ENCODE measurements at regions not wholly inside any gene's neighbourhood (a gene's known extent, or its start where the extent isn't known, plus 50 kb on each side); places are given as distances from the start of the nearest gene placed in this dataset.
"Not testable (repeated sequence)": the region's sequence is repeated elsewhere in the genome, so short reads cannot be mapped to it uniquely, and the experiment has no call there.

GRCh38 chr16:23013484-23013883 is 135.8 kb downstream of the USP31 start:
- ChIA-PET CTCF (no interaction called here), POLR2A (no interaction called here)
- DNase-seq (ENCODE audit: extremely low spot score), result no peak
- no peak for TF ChIP-seq HDGF (IDR thresholded peaks at IDR 0.05; ENCODE audit: borderline replicate concordance)

- ChIA-PET CTCF (no interaction called here), POLR2A (no interaction called here)
Measured at GRCh38 chr16:23009075-23009474, 140.2 kb downstream of the USP31 start.

GRCh38 chr16:23008041-23008440 is 141.2 kb downstream of the USP31 start:
- POLR2A ChIA-PET, result no interaction called here
- TF ChIP-seq FOXA1 (IDR thresholded peaks at IDR 0.05) (no peak), CTBP1 (IDR thresholded peaks at IDR 0.05; ENCODE audit: borderline replicate concordance) (no peak), FOXM1 (IDR thresholded peaks at IDR 0.05; ENCODE audit: borderline replicate concordance) (no peak), HDGF (IDR thresholded peaks at IDR 0.05; ENCODE audit: borderline replicate concordance) (no peak), SUZ12 (IDR thresholded peaks at IDR 0.05) (no peak), NFRKB (IDR thresholded peaks at IDR 0.05) (no peak), L3MBTL2 (conservative IDR thresholded peaks at IDR 0.05) (no peak), SP1 (IDR thresholded peaks at IDR 0.05) (no peak), ARNT (IDR thresholded peaks at IDR 0.05) (no peak), LEF1 (IDR thresholded peaks at IDR 0.05; ENCODE audit: borderline replicate concordance) (no peak), PKNOX1 (IDR thresholded peaks at IDR 0.05) (no peak), BHLHE40 (IDR thresholded peaks at IDR 0.05; ENCODE audit: borderline replicate concordance) (no peak), FOXK2 (IDR thresholded peaks at IDR 0.05) (no peak), TARDBP (IDR thresholded peaks at IDR 0.05) (no peak), ZNF384 (IDR thresholded peaks at IDR 0.05) (no peak), ELF4 (IDR thresholded peaks at IDR 0.05) (no peak)
- CTCF ChIA-PET, result no interaction called here
- no peak for DNase-seq (ENCODE audit: extremely low spot score)

More at GRCh38 chr16:23009075-23009474, 140.2 kb downstream of the USP31 start:
- DNase-seq (ENCODE audit: extremely low spot score), result no peak
- no peak for TF ChIP-seq ELF4 (IDR thresholded peaks at IDR 0.05)
- TF ChIP-seq ARNT (IDR thresholded peaks at IDR 0.05), result no peak

- TF ChIP-seq CTBP1 (IDR thresholded peaks at IDR 0.05; ENCODE audit: borderline replicate concordance) (no peak), BHLHE40 (IDR thresholded peaks at IDR 0.05; ENCODE audit: borderline replicate concordance) (no peak), FOXA1 (IDR thresholded peaks at IDR 0.05) (no peak), SUZ12 (IDR thresholded peaks at IDR 0.05) (no peak), FOXM1 (IDR thresholded peaks at IDR 0.05; ENCODE audit: borderline replicate concordance) (no peak), ELF4 (IDR thresholded peaks at IDR 0.05) (no peak), HDGF (IDR thresholded peaks at IDR 0.05; ENCODE audit: borderline replicate concordance) (no peak), ZNF384 (IDR thresholded peaks at IDR 0.05) (no peak), TARDBP (IDR thresholded peaks at IDR 0.05) (no peak), L3MBTL2 (conservative IDR thresholded peaks at IDR 0.05) (no peak), FOXK2 (IDR thresholded peaks at IDR 0.05) (no peak), PKNOX1 (IDR thresholded peaks at IDR 0.05) (no peak), ARNT (IDR thresholded peaks at IDR 0.05) (no peak), NFRKB (IDR thresholded peaks at IDR 0.05) (no peak)
- CTCF ChIA-PET, result no interaction called here
- POLR2A ChIA-PET, result no interaction called here
- no peak for DNase-seq (ENCODE audit: extremely low spot score)
Measured at GRCh38 chr16:23006380-23006779, 142.9 kb downstream of the USP31 start.

- ChIA-PET POLR2A (no interaction called here), CTCF (interaction anchor here (0.6 kb wide), 1 partner anchor 126 kb away, joined by 3 read pairs; no protein-coding TSS in a partner anchor)
- TF ChIP-seq ARNT (IDR thresholded peaks at IDR 0.05), result no peak
- no peak for TF ChIP-seq ZNF384 (IDR thresholded peaks at IDR 0.05)
- TF ChIP-seq FOXM1 (IDR thresholded peaks at IDR 0.05; ENCODE audit: borderline replicate concordance), result no peak
- no peak for TF ChIP-seq SUZ12 (IDR thresholded peaks at IDR 0.05)
- TF ChIP-seq FOXA1 (IDR thresholded peaks at IDR 0.05), result no peak
- TF ChIP-seq HDGF (IDR thresholded peaks at IDR 0.05; ENCODE audit: borderline replicate concordance), result no peak
- no peak for DNase-seq (ENCODE audit: extremely low spot score)
Measured at GRCh38 chr16:23005951-23006350, 143.3 kb downstream of the USP31 start.

- DNase-seq (ENCODE audit: extremely low spot score), result no peak
- CTCF ChIA-PET, result no interaction called here
- no peak for TF ChIP-seq BHLHE40 (IDR thresholded peaks at IDR 0.05; ENCODE audit: borderline replicate concordance)
- TF ChIP-seq L3MBTL2 (conservative IDR thresholded peaks at IDR 0.05), result no peak
- no peak for TF ChIP-seq NFRKB (IDR thresholded peaks at IDR 0.05)
- TF ChIP-seq PKNOX1 (IDR thresholded peaks at IDR 0.05), result no peak
- TF ChIP-seq FOXM1 (IDR thresholded peaks at IDR 0.05; ENCODE audit: borderline replicate concordance), result no peak
- no peak for TF ChIP-seq SUZ12 (IDR thresholded peaks at IDR 0.05)
- TF ChIP-seq SP1 (IDR thresholded peaks at IDR 0.05), result no peak
- TF ChIP-seq ARNT (IDR thresholded peaks at IDR 0.05), result no peak
- no peak for TF ChIP-seq FOXK2 (IDR thresholded peaks at IDR 0.05)
- TF ChIP-seq FOXA1 (IDR thresholded peaks at IDR 0.05), result no peak
- no peak for TF ChIP-seq ZNF384 (IDR thresholded peaks at IDR 0.05)
- POLR2A ChIA-PET, result no interaction called here
Measured at GRCh38 chr16:22989598-22989997, 159.7 kb downstream of the USP31 start.

- ChIA-PET CTCF (no interaction called here), POLR2A (no interaction called here)
- TF ChIP-seq TARDBP (IDR thresholded peaks at IDR 0.05), result no peak
- no peak for TF ChIP-seq L3MBTL2 (conservative IDR thresholded peaks at IDR 0.05)
- TF ChIP-seq HDGF (IDR thresholded peaks at IDR 0.05; ENCODE audit: borderline replicate concordance), result no peak
- no peak for TF ChIP-seq BHLHE40 (IDR thresholded peaks at IDR 0.05; ENCODE audit: borderline replicate concordance)
- TF ChIP-seq FOXA1 (IDR thresholded peaks at IDR 0.05), result no peak
- DNase-seq (ENCODE audit: extremely low spot score), result no peak
Measured at GRCh38 chr16:22983614-22984013, 165.6 kb downstream of the USP31 start.

GRCh38 chr16:22980514-22980913 is 166.6 kb downstream of the HS3ST2 start:
- DNase-seq (ENCODE audit: extremely low spot score); POLR2A ChIA-PET; CTCF ChIA-PET: not testable (repeated sequence)

Data from HEK293T (cell line).